SK-N-MC (cell line): ENCODE measurements at regions not wholly inside any gene's neighbourhood (a gene's known extent, or its start where the extent isn't known, plus 50 kb on each side); places are given as distances from the start of the nearest gene placed in this dataset.
A peak's percentile ranks its signal among the peaks of the same experiment; 100 is the strongest.

Source experiments
- DNase-seq: peaks from one replicate; pipeline ENCODE4 v3.0.0-alpha.2; 2011; ENCODE audit warnings: low read depth, low spot score
- H3K27ac ChIP-seq: fragments of 200-600 bp; sonication (generic); 2 replicates; pipeline ENCODE4 v1.5.1; 2016; ENCODE audit warnings: mixed run types
- H3K36me3 ChIP-seq: fragments of 200-600 bp; sonication (generic); 2 replicates; pipeline ENCODE4 v1.6.1; 2017; ENCODE audit warnings: antibody characterized with exemption, low read length, mixed read lengths; ENCODE audit not compliant: insufficient read depth
- H3K4me3 ChIP-seq: fragments of 200-600 bp; sonication (generic); 2 replicates; pipeline ENCODE4 v1.5.1; 2016
- H3K9ac ChIP-seq: fragments of 200-600 bp; sonication (generic); 2 replicates; pipeline ENCODE4 v1.8.0; 2017; ENCODE audit warnings: mixed run types, mixed read lengths; ENCODE audit not compliant: insufficient read length
- H3K9me3 ChIP-seq: fragments of 200-600 bp; sonication (generic); 2 replicates; pipeline ENCODE4 v1.6.1; 2017; ENCODE audit warnings: low read depth, mild to moderate bottlenecking, antibody characterized with exemption, low read length, moderate library complexity, mixed read lengths
- EZH2 ChIP-seq: fragments of 200-600 bp; sonication (generic); IDR thresholded peaks from one replicate; pipeline ENCODE4 v1.6.1; 2017; ENCODE audit warnings: antibody characterized with exemption
- FOXP2 ChIP-seq: optimal IDR thresholded peaks from 2 replicates; pipeline ENCODE3; 2011; ENCODE audit warnings: mild to moderate bottlenecking, moderate library complexity; ENCODE audit not compliant: insufficient read depth; ENCODE audit errors: extremely low read length, control extremely low read depth
- POLR2AphosphoS5 ChIP-seq: IDR thresholded peaks from 2 replicates; pipeline ENCODE4 v1.6.1; 2012; ENCODE audit warnings: mild to moderate bottlenecking, low read depth, low read length, borderline replicate concordance

DNA sequence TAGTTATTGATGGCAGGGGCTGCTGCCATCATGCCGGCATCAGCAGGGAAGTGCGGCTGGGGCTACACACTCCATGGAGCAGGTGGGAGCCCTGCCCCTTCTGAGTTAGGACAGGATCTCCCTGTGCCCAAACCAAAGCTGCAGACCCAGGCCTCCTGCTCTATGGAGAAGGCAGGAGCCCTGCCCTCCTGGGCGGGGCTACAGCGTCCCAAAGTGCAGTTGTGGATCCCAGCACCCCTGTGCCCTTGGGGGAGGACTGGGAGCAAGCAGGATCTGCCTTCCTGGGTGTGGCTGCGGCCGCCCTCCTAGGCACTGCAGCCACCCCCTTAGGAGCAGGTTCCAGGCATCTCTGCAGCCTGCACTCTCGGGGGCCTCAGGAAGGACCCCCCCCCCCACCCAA, 1392.4 kb upstream of the SLC39A10 start:
- Histone ChIP-seq H3K27ac (no peak overlapping the region), H3K36me3 (no peaks in the 10 kb centered on the region), H3K9ac (no peak overlapping the region), H3K9me3 (no peaks in the 10 kb centered on the region), H3K4me3 (no peak overlapping the region)
- TF ChIP-seq FOXP2 (no peak), EZH2 (no peak), POLR2AphosphoS5 (no peak)
- no peak for DNase-seq

DNA sequence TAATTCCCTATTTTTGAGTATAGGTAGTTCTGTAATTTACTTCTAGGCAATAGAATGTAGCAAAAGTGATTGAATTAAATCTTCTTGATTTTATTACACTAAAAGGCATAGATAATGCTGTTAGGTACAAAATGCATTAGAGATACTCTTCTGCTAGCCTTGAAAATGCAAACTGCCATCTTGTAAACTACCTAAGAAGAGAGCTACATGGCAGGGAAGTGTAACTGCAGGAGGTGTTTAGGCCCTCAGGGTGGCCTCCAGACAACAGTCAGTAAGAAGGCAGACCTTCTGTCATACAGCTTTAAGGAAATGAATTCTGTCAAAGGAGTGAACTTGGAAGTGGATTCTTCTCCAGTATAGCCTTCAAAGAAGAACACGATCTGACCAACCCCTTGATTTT, 1396.8 kb upstream of the SLC39A10 start:
- no peak for TF ChIP-seq POLR2AphosphoS5
- no peak for TF ChIP-seq FOXP2
- no peak for TF ChIP-seq EZH2
- Histone ChIP-seq H3K27ac (no peak overlapping the region), H3K4me3 (no peak overlapping the region), H3K9ac (no peak overlapping the region), H3K9me3 (no peaks in the 10 kb centered on the region), H3K36me3 (no peaks in the 10 kb centered on the region)
- DNase-seq = no peak

DNA sequence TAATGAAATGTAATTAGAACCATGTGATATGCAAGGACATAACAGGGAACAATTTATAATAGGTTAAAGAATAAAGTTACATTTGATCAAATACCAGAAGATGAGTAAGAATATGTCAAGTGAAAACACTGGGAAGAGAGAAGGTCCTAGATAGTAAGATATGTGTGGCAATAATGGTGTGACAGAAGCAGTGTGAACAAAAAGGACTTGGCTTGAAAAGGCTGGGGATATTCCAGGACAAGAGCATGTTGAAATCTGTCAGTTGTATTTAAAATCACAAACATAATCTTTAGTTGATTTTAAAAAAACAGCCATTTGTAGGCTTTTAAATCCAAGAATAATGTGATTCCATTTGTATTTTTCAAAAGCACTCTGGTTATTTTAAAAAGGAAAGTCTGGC, 1399.9 kb upstream of the SLC39A10 start:
- Histone ChIP-seq H3K9ac (no peak overlapping the region), H3K9me3 (no peaks in the 10 kb centered on the region), H3K4me3 (no peak overlapping the region), H3K36me3 (no peaks in the 10 kb centered on the region), H3K27ac (no peak overlapping the region)
- no peak for DNase-seq
- TF ChIP-seq POLR2AphosphoS5 (no peak), FOXP2 (no peak), EZH2 (no peak)

DNA sequence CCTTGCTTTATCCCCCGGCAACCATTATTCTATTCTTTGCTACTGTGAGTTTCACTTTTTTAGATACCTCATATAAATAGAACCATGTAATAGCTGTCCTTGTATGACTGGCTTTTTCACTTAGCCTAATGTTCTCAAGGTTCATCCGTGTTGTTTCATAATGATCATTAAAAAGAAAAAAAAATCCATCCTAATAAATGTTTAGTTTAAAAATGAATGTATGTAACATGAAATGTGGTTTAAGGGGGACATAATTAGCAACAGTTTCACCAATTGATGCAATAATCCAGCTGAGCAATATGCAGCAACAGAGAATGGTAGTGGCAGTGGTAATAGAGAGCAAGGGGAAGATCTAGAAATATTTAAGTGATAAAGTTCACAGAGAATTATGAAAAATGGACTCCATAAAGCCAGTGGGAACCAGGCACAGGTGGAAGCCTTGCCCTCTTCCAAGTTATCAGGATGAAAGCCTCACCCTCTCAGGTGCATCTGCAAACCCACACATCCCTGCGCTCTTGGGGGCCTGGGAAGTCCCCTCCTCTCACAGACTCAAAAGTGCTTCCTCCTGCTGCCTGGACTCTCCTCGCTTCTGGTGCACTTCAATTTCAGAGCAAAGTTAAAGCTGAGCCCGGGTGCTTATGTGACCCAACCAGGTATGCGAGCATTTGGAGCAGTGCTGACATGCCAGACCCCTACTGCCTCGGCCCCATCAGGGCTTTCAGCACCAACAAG, 1403.3 kb upstream of the SLC39A10 start:
- DNase-seq = no peak
- no peaks in the 10 kb centered on the region for H3K9me3 ChIP-seq
- H3K27ac ChIP-seq = no peak overlapping the region
- no peaks in the 10 kb centered on the region for H3K36me3 ChIP-seq
- TF ChIP-seq EZH2 = no peak
- TF ChIP-seq FOXP2 = no peak
- no peak for TF ChIP-seq POLR2AphosphoS5
- no peak overlapping the region for H3K4me3 ChIP-seq
- no peak overlapping the region for H3K9ac ChIP-seq

DNA sequence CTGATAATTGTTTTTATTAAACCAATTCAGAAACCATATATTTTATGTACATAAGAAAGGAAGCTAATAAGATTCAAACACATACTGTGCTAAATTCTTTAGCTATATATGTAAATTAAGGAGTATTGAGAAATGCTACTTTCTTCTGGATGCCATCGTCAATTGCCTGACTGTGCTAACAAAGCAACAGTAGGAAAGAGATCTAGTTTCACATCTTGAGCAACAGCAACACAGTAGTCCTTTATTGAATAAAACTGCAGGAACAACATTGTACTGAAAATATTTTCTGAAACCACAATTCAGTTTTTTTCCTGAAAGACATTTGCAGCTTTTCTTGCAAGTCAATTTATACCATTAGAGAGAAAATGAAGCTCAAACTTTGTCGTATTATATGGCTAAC, 1404.9 kb upstream of the SLC39A10 start:
- Histone ChIP-seq H3K9ac (no peak overlapping the region), H3K27ac (peak overlapping the region; percentile 69), H3K4me3 (peak overlapping the region; percentile 63), H3K36me3 (no peaks in the 10 kb centered on the region), H3K9me3 (no peaks in the 10 kb centered on the region)
- TF ChIP-seq POLR2AphosphoS5 (no peak), FOXP2 (no peak), EZH2 (no peak)
- peak; percentile 59 for DNase-seq

DNA sequence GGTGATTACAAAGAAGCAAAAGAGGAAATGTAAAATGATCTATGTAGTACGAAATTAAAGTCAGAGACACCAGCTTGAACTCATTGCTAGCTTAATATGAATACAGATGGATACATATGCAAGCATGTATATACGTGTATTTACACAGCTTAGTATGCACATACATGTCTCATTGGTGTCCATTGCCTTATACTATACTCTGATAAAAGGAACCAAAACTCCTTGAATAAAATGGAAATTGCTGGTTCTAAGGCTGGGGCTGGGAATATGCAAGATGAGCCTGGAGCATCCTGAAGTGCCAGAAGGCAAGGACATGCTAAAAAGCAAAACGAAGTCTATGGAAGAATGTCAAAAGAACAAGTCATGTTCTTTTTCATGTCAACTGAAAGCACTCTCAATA, 1424.4 kb upstream of the SLC39A10 start:
- H3K4me3 ChIP-seq = peak overlapping the region; percentile 13; the same call in 1 of the 2 replicates
- no peaks in the 10 kb centered on the region for H3K36me3 ChIP-seq
- H3K27ac ChIP-seq = peak overlapping the region; percentile 49
- DNase-seq = no peak
- no peak overlapping the region for H3K9ac ChIP-seq
- TF ChIP-seq EZH2 (no peak), POLR2AphosphoS5 (no peak)
- H3K9me3 ChIP-seq = no peaks in the 10 kb centered on the region

DNA sequence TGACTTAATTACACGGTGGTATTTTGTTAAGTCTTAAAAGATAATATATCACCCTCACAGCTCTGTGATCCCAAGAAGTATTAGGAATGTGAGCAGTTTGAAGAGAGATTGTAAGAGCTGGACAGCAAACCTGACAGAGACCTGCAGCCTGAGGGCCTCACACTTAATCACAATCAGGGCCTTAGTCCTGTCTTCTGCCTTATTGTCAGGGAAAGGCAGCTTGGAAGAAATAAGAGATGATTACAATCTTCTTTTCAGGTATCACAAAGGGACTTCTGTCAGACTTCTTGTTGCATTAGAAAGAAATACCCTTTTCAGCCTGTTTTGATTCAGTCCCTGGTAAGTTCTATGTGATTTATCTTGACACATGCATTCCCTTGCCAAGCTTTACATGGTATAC, 1433.8 kb upstream of the SLC39A10 start:
- H3K36me3 ChIP-seq = no peaks in the 10 kb centered on the region
- no peak overlapping the region for H3K27ac ChIP-seq
- H3K4me3 ChIP-seq = no peak overlapping the region
- no peak for TF ChIP-seq FOXP2
- no peak for TF ChIP-seq POLR2AphosphoS5
- TF ChIP-seq EZH2 = no peak
- H3K9me3 ChIP-seq = no peaks in the 10 kb centered on the region
- no peak for DNase-seq
- H3K9ac ChIP-seq = no peak overlapping the region

DNA sequence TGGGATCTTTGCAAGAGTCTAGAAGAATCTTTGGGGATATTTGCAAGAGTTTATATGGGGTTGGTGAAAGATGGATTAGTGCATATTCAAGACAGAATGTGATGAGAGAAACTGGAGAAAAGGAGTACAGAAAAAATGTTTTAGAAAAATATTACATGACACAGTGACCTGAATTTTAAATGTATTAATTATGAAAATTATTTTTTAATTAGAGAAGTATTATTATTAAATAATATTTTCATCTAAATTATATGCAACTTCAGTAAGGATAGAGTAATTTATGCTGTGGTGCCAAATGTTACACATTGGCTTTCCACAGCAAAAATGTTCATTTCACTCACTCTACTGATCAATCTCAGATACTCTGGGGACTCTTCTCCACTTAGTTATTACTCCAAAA, 1442.8 kb upstream of the SLC39A10 start:
- Histone ChIP-seq H3K27ac (no peak overlapping the region), H3K4me3 (no peak overlapping the region), H3K9me3 (no peaks in the 10 kb centered on the region), H3K36me3 (no peaks in the 10 kb centered on the region), H3K9ac (no peak overlapping the region)
- TF ChIP-seq POLR2AphosphoS5 (no peak), FOXP2 (no peak), EZH2 (no peak)
- no peak for DNase-seq
